Hepatocyte (in vitro differentiated cells): ENCODE measurements at regions not wholly inside any gene's neighbourhood (a gene's known extent, or its start where the extent isn't known, plus 50 kb on each side); places are given as distances from the start of the nearest gene placed in this dataset.

Source experiments
- EZH2 ChIP-seq: fragments of 200-600 bp; sonication (generic); IDR thresholded peaks from 2 replicates; pipeline ENCODE4 v1.6.1; 2016; ENCODE audit warnings: antibody characterized with exemption, mild to moderate bottlenecking, borderline replicate concordance
- EZH2phosphoT487 ChIP-seq: fragments of 200-600 bp; sonication (generic); IDR thresholded peaks from one replicate; pipeline ENCODE4 v1.6.1; 2018; ENCODE audit warnings: antibody characterized with exemption, mild to moderate bottlenecking, low read depth, moderate library complexity; ENCODE audit not compliant: unreplicated experiment, severe bottlenecking
- TF ChIP-seq, protein P1 (sequence below): fragments of 200-600 bp; sonication (generic); IDR thresholded peaks from 2 replicates; pipeline ENCODE4 v1.5.1; 2016; ENCODE audit warnings: antibody characterized with exemption, mild to moderate bottlenecking; ENCODE audit not compliant: poor library complexity

DNA sequence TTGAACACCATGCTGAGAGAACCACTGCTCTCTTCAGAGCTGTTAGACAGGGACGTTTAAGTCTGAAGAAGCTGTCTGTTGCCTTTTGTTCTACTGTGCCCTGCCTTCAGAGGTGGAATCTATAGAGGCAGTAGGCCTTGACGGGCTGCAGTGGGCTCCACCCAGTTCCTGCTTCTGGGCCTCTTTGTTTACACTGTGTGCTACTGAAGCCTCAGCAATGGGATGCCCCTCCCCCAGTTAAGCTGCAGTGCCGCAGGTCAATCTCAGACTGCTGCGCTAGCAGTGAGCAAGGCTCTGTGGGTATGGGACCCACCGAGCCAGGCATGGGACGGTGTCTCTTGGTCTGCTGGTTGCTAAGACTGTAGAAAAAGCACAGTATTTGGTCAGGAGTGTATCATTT lies 162.3 kb upstream of the NXPH2 start:
- TF ChIP-seq EZH2phosphoT487 (no peak), EZH2 (no peak)
- TF ChIP-seq, protein P1, sequence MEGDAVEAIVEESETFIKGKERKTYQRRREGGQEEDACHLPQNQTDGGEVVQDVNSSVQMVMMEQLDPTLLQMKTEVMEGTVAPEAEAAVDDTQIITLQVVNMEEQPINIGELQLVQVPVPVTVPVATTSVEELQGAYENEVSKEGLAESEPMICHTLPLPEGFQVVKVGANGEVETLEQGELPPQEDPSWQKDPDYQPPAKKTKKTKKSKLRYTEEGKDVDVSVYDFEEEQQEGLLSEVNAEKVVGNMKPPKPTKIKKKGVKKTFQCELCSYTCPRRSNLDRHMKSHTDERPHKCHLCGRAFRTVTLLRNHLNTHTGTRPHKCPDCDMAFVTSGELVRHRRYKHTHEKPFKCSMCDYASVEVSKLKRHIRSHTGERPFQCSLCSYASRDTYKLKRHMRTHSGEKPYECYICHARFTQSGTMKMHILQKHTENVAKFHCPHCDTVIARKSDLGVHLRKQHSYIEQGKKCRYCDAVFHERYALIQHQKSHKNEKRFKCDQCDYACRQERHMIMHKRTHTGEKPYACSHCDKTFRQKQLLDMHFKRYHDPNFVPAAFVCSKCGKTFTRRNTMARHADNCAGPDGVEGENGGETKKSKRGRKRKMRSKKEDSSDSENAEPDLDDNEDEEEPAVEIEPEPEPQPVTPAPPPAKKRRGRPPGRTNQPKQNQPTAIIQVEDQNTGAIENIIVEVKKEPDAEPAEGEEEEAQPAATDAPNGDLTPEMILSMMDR: no peak
